Esophagus mucosa (tissue), 1 donor: ENCODE measurements at regions not wholly inside any gene's neighbourhood (a gene's known extent, or its start where the extent isn't known, plus 50 kb on each side); places are given as distances from the start of the nearest gene placed in this dataset.

Experiments used
- ATAC-seq: fragments of 200-7000 bp; cut with Tn5 transposase; one replicate; pipeline ENCODE4 v1.9.1; 2020
- donor health status: DM: yes; HTN: yes; CAD: no.

GRCh38 chr18:61727241-61728193, 165.3 kb downstream of the RNF152 start:
- no peak for ATAC-seq

GRCh38 chr18:61724532-61724931, 168.3 kb downstream of the RNF152 start:
- no peak for ATAC-seq

- ATAC-seq: no peak
These were observed 170.6 kb downstream of the RNF152 start for GRCh38 chr18:61722247-61722646.

- no peak for ATAC-seq
These were observed 172.3 kb downstream of the RNF152 start for GRCh38 chr18:61720496-61720895.

GRCh38 chr18:61719671-61720070, 173.1 kb downstream of the RNF152 start:
- ATAC-seq: no peak

- no peak for ATAC-seq
These were observed 173.9 kb downstream of the RNF152 start for GRCh38 chr18:61718944-61719343.

GRCh38 chr18:61714421-61714820, 178.4 kb downstream of the RNF152 start:
- no peak for ATAC-seq

GRCh38 chr18:61713502-61713901, 179.3 kb downstream of the RNF152 start:
- ATAC-seq: no peak

- ATAC-seq: no peak
These were observed 182.7 kb downstream of the RNF152 start for GRCh38 chr18:61710082-61710620.

GRCh38 chr18:61706276-61706915, 186.4 kb downstream of the RNF152 start:
- no peak for ATAC-seq

GRCh38 chr18:61703508-61703907, 189.3 kb downstream of the RNF152 start:
- no peak for ATAC-seq

- no peak for ATAC-seq
These were observed 190.8 kb downstream of the RNF152 start for GRCh38 chr18:61702007-61702406.

GRCh38 chr18:61699397-61700110, 193.3 kb downstream of the RNF152 start:
- ATAC-seq: no peak

- no peak for ATAC-seq
These were observed 195.4 kb downstream of the RNF152 start for GRCh38 chr18:61697306-61697909.

- ATAC-seq: no peak
These were observed 198.6 kb downstream of the RNF152 start for GRCh38 chr18:61694236-61694635.

GRCh38 chr18:61690418-61691138, 202.2 kb downstream of the RNF152 start:
- ATAC-seq: no peak

- no peak for ATAC-seq
These were observed 205.5 kb downstream of the RNF152 start for GRCh38 chr18:61687317-61687716.

GRCh38 chr18:61683856-61684255, 209.0 kb downstream of the RNF152 start:
- ATAC-seq: no peak

GRCh38 chr18:61681065-61681464, 211.7 kb downstream of the RNF152 start:
- no peak for ATAC-seq

- ATAC-seq: no peak
These were observed 213.0 kb downstream of the RNF152 start for GRCh38 chr18:61679836-61680235.

GRCh38 chr18:61677435-61677970, 215.3 kb downstream of the RNF152 start:
- no peak for ATAC-seq
